ENCODE measurements at regions not wholly inside any gene's neighbourhood (a gene's known extent, or its start where the extent isn't known, plus 50 kb on each side); places are given as distances from the start of the nearest gene placed in this dataset.
"Not testable (repeated sequence)": the region's sequence is repeated elsewhere in the genome, so short reads cannot be mapped to it uniquely, and the experiment has no call there.

DNA sequence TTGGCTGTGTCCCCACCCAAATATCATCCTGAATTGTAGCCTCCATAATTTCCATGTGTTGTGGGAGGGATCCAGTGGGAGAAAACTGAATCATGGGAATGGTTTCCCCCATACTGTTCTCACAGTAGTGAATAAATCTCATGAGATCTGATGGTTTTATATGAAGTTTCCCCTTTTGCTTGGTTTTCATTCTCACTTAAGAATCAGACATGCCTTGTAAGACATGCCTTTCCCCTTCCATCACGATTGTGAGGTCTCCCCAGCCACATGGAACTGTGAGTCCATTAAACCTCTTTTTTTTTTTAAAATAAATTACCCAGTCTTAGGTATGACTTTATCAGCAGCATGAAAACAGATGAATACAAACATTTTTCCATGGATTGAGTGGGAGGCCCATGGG lies 652.9 kb downstream of the ETNK1 start:
- TF ChIP-seq, protein P1, sequence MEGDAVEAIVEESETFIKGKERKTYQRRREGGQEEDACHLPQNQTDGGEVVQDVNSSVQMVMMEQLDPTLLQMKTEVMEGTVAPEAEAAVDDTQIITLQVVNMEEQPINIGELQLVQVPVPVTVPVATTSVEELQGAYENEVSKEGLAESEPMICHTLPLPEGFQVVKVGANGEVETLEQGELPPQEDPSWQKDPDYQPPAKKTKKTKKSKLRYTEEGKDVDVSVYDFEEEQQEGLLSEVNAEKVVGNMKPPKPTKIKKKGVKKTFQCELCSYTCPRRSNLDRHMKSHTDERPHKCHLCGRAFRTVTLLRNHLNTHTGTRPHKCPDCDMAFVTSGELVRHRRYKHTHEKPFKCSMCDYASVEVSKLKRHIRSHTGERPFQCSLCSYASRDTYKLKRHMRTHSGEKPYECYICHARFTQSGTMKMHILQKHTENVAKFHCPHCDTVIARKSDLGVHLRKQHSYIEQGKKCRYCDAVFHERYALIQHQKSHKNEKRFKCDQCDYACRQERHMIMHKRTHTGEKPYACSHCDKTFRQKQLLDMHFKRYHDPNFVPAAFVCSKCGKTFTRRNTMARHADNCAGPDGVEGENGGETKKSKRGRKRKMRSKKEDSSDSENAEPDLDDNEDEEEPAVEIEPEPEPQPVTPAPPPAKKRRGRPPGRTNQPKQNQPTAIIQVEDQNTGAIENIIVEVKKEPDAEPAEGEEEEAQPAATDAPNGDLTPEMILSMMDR (IDR thresholded peaks at IDR 0.05; ENCODE audit: insufficient read depth, low read depth, low read length): no peak
- no peak for DNase-seq (ENCODE audit: low read depth)
- H3K4me3 ChIP-seq (ENCODE audit: low read depth, low read length): no peak overlapping the region

GRCh38 chr12:23281295-23281694 lies 656.3 kb downstream of the ETNK1 start:
- TF ChIP-seq, protein P1 (IDR thresholded peaks at IDR 0.05; ENCODE audit: insufficient read depth, low read depth, low read length): no peak
- no peak overlapping the region for H3K4me3 ChIP-seq (ENCODE audit: low read depth, low read length)

GRCh38 chr12:23282701-23283100 lies 657.7 kb downstream of the ETNK1 start:
- TF ChIP-seq, protein P1 (IDR thresholded peaks at IDR 0.05; ENCODE audit: insufficient read depth, low read depth, low read length): no peak
- no peak overlapping the region for H3K4me3 ChIP-seq (ENCODE audit: low read depth, low read length)
- DNase-seq (ENCODE audit: low read depth): no peak

More at GRCh38 chr12:23281295-23281694, 656.3 kb downstream of the ETNK1 start:
- no peak for DNase-seq (ENCODE audit: low read depth)

- H3K4me3 ChIP-seq (ENCODE audit: low read depth, low read length); DNase-seq (ENCODE audit: low read depth): not testable (repeated sequence)
These were observed 661.0 kb downstream of the ETNK1 start for GRCh38 chr12:23285764-23286530.

- DNase-seq (ENCODE audit: low read depth): no peak
- no peak overlapping the region for H3K4me3 ChIP-seq (ENCODE audit: low read depth, low read length)
These were observed 658.7 kb downstream of the SOX5 start for GRCh38 chr12:23290627-23291330.

GRCh38 chr12:23303220-23303619 lies 646.2 kb downstream of the SOX5 start:
- DNase-seq (ENCODE audit: low read depth): no peak
- H3K4me3 ChIP-seq (ENCODE audit: low read depth, low read length): no peak overlapping the region
- TF ChIP-seq, protein P1 (IDR thresholded peaks at IDR 0.05; ENCODE audit: insufficient read depth, low read depth, low read length): no peak

More at GRCh38 chr12:23290627-23291330, 658.7 kb downstream of the SOX5 start:
- TF ChIP-seq, protein P1 (IDR thresholded peaks at IDR 0.05; ENCODE audit: insufficient read depth, low read depth, low read length): no peak

GRCh38 chr12:23303821-23304220 lies 645.6 kb downstream of the SOX5 start:
- no peak overlapping the region for H3K4me3 ChIP-seq (ENCODE audit: low read depth, low read length)
- DNase-seq (ENCODE audit: low read depth): no peak
- TF ChIP-seq, protein P1 (IDR thresholded peaks at IDR 0.05; ENCODE audit: insufficient read depth, low read depth, low read length): no peak

Measured in fibroblast of villous mesenchyme (primary cell).